Kidney epithelial cell (primary cell): ENCODE measurements at regions not wholly inside any gene's neighbourhood (a gene's known extent, or its start where the extent isn't known, plus 50 kb on each side); places are given as distances from the start of the nearest gene placed in this dataset.

ENCODE experiments used
- DNase-seq: peaks from one replicate; pipeline ENCODE4 v3.0.0-alpha.2; 2010; ENCODE audit warnings: low read depth
- H3K27me3 ChIP-seq: 2 replicates; pipeline ENCODE4 v1.6.0; 2011; ENCODE audit warnings: low read length; ENCODE audit not compliant: control insufficient read depth, insufficient read depth
- H3K36me3 ChIP-seq: 2 replicates; pipeline ENCODE4 v1.5.1; 2011; ENCODE audit warnings: low read length; ENCODE audit not compliant: control insufficient read depth, insufficient read depth
- H3K4me3 ChIP-seq: 2 replicates; pipeline ENCODE4 v1.5.1; 2011; ENCODE audit warnings: low read depth, mild to moderate bottlenecking, control low read depth, low read length
- CTCF ChIP-seq: IDR thresholded peaks from 2 replicates; pipeline ENCODE4 v1.5.1; 2011; ENCODE audit warnings: mild to moderate bottlenecking, moderate library complexity, low read length, control low read depth, inconsistent platforms; ENCODE audit not compliant: insufficient read depth, poor library complexity, severe bottlenecking

GRCh38 chr13:37448153-37448552, 150.4 kb downstream of the POSTN start:
- no peak for DNase-seq
- no peaks in the 10 kb centered on the region for H3K36me3 ChIP-seq
- no peak for TF ChIP-seq CTCF
- no peak overlapping the region for H3K4me3 ChIP-seq
- H3K27me3 ChIP-seq: no peaks in the 10 kb centered on the region

GRCh38 chr13:37446503-37446902, 152.1 kb downstream of the POSTN start:
- H3K36me3 ChIP-seq: no peaks in the 10 kb centered on the region
- no peak overlapping the region for H3K4me3 ChIP-seq
- H3K27me3 ChIP-seq: no peaks in the 10 kb centered on the region
- TF ChIP-seq CTCF: no peak
- DNase-seq: peak; percentile 84

DNA sequence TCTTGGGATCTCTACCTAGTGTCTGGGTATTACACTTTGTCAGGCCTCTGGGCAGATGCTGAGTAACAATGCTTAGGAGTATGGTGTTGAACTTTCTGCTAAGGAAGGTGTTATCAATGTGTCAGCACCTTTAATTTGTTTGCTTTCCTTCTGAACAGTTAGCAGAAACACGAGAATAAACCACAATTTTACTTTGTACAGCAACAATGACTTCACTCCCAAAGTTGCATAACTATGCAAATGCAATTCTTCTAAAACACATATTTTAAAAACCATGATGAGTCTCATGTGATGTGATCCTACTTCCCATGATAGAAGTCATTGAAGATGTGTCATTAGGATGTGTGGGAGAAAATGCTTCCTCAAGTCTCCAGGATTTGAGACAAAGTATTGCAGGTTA, 155.0 kb downstream of the POSTN start:
- no peak overlapping the region for H3K4me3 ChIP-seq
- no peaks in the 10 kb centered on the region for H3K36me3 ChIP-seq
- peak; percentile 31 for DNase-seq
- TF ChIP-seq CTCF: no peak
- H3K27me3 ChIP-seq: no peaks in the 10 kb centered on the region

DNA sequence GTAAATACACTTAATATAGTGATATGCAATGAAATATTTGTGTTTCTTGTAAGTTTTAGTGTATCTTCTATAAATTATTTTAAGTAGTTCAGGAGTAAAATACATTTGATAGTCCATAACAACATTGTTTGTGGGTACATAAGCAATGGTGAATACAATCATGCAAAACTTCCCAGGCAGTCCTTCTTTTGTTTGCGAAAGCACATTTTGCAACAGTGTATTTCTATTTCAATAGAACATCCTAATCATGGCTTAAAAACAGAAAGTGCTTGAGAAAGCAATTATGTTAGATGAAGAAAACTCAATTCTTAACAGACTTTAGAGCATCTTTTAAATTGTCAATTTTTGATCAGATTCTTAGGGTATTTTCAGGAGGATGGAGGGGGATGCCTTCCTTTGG, 155.6 kb downstream of the POSTN start:
- Histone ChIP-seq H3K27me3 (no peaks in the 10 kb centered on the region), H3K36me3 (no peaks in the 10 kb centered on the region), H3K4me3 (no peak overlapping the region)
- no peak for DNase-seq
- TF ChIP-seq CTCF: no peak

DNA sequence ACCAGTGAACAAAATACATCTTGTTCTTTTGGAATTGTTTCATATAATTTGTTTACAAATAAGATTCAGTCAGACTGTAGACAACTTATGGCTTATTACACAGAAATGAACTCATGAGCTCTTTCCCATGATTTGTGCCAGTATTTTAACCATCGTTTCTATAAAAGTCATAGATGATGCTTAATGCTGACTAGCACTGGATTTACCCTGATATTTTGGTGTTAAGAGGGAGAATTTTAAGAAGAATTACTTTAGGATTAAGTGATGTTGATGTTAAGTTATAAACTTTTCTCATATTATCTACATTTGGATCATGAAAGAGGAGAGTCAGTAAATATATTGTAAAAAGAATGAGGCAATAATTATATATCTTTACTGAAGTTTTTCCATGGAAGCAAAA, 162.7 kb downstream of the POSTN start:
- no peaks in the 10 kb centered on the region for H3K27me3 ChIP-seq
- no peak overlapping the region for H3K4me3 ChIP-seq
- no peak for TF ChIP-seq CTCF
- H3K36me3 ChIP-seq: no peaks in the 10 kb centered on the region
- DNase-seq: no peak

DNA sequence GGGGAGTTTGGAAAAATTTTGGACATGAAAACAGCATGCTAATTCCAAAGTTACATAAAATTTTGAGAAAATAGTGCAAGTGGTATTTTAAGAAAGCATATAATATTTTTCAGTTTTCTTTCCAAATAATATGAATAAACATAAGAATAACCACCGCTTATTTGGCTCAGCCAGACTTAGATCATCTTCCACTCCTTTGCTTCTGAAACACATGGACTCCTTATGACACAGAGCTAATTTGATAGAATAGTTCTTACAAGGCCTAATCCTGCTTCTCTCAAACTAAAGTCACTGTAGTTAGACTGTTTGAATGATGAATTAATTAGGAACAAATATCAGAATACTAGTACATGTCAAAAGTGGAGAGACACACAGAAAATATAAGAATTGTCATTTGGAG, 165.5 kb downstream of the POSTN start:
- no peak for TF ChIP-seq CTCF
- H3K27me3 ChIP-seq: no peaks in the 10 kb centered on the region
- H3K36me3 ChIP-seq: no peaks in the 10 kb centered on the region
- no peak for DNase-seq
- no peak overlapping the region for H3K4me3 ChIP-seq
